ENCODE measurements at regions not wholly inside any gene's neighbourhood (a gene's known extent, or its start where the extent isn't known, plus 50 kb on each side); places are given as distances from the start of the nearest gene placed in this dataset.

- DNase-seq = no peak
These were observed 107.9 kb upstream of the ALDH1B1 start for GRCh38 chr9:38284588-38285051.

GRCh38 chr9:38284039-38284575 lies 108.4 kb upstream of the ALDH1B1 start:
- no peak for DNase-seq

- no peak for DNase-seq
These were observed 109.7 kb upstream of the ALDH1B1 start for GRCh38 chr9:38282756-38283155.

- DNase-seq = no peak
These were observed 110.6 kb upstream of the ALDH1B1 start for GRCh38 chr9:38281917-38282316.

DNA sequence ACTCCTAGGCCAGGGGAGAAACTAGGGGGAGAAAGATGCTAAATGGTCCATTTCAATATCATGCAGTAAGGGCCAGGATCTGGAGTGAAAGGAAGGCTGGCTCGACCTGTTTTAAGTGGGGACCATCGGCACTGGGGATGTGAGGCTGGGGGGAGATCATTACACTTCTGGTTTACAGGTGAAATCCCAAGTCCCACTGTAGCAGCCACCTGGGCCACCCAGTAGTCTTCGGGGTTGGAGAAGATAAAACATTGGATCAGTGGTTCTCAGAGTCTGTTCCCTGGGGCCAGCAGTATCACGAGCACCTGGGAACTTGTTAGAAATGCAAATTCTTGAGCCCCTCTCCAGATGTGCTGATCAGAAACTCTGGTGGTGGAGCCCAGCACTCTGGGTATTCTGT lies 111.3 kb upstream of the ALDH1B1 start:
- no peak for DNase-seq

- DNase-seq = no peak
These were observed 112.2 kb upstream of the ALDH1B1 start for GRCh38 chr9:38280251-38280800.

- no peak for DNase-seq
These were observed 113.4 kb upstream of the ALDH1B1 start for GRCh38 chr9:38278931-38279679.

DNA sequence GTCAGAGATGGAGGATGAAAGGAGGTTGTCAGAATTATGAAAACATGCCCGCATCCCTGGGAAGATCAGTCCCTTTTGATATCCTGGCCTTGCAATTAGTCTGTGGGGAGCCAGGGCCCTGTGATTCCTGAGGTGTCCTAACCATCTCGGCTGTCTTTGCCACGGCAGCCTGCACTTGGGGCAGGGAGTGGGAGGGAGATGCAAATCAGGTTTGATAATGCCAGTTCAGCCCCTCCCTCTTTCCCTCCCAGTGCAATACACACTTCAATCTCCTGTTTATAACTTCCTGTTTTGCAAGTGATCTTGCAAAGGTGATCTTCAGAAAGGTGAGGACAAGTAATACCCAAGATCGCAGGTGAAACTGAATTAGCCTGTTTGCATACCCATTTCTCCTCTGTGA lies 114.0 kb upstream of the ALDH1B1 start:
- DNase-seq = no peak

- no peak for DNase-seq
These were observed 114.8 kb upstream of the ALDH1B1 start for GRCh38 chr9:38277601-38278200.

DNA sequence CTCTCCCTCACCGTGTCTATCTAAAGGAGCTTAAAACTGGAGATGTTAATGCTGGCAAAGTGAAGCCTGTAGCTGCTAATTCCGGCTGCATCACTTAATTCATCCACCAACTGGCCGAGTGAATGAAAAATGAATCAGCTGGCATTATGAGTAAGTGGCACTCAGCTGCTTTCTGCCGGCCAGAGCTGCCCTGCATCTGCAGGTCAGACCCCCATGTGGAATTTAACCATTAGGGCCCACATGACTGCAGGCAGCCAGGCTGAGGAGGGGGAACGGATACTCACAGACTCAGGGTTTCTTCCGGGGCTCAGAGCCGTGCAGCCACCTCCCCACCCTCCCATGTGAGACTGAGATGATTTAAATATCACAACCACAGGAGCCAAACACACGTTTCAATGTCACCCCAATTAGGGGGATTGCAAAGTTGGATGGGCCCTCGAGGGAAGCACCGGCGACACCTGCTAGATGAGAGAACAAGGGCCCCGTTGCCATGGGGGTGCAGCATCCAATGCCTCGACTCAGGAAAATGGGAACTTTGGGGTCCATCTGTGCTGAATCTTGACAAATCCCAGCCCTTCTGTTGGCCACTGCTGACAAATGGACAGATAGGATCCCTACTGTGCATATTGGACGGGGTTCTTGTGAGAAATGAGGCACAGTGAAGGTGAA lies 115.6 kb upstream of the ALDH1B1 start:
- no peak for DNase-seq

- DNase-seq = no peak
These were observed 117.7 kb upstream of the ALDH1B1 start for GRCh38 chr9:38274800-38275199.

GRCh38 chr9:38272710-38273109 lies 119.8 kb upstream of the ALDH1B1 start:
- DNase-seq = no peak

GRCh38 chr9:38271666-38272241 lies 120.7 kb upstream of the ALDH1B1 start:
- no peak for DNase-seq

DNA sequence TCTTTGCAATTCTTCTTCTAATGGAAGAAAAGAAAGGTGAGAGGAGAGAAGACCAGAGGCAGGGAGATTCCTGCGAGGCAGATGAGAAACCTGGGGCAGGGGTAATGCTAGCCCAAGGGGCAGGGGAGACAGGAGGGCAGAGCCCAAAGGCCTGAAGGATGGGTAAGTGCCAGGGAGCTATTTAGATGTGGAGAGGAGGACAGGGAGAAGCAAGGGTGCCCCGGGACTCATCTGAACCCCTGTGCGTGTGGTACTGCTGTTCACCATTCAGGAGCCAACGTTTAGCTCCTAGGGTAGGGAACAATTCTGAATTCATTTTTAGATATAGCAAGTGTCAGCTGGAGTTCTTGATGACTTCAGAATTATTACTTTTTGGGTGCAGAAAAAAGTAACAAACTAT lies 122.7 kb upstream of the ALDH1B1 start:
- no peak for DNase-seq

- DNase-seq = no peak
These were observed 129.0 kb upstream of the ALDH1B1 start for GRCh38 chr9:38263532-38263931.

GRCh38 chr9:38259519-38260218 lies 132.8 kb upstream of the ALDH1B1 start:
- no peak for DNase-seq

GRCh38 chr9:38259056-38259455 lies 133.4 kb upstream of the ALDH1B1 start:
- no peak for DNase-seq

DNA sequence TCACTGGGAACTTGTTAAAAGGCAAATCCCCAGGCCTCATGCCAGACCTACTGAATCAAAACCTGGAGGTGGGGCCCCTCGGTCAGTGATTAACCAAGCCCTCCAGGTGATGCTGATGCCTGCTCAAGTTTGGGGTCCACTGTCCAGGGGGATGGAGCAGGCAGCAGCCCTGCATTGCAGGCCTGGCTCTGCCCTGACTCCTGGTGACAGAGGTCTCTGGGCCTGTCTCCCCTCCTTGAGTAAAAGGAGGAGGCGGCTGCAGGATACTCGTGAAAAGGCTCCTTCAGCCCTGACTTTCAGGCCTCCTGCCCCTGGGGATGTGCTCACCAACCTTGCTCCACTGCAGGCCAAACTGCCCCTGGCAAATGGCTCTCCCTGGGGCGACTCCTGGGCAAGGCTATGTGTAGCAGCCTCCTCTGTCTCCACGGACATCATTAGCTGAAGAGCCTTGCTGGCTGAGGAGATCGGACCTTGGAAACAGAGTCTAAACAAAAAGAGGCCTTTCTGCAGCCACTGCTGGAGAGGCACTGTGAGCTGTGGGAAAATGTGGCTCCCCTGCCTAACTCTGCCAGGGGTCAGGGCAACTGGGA lies 134.8 kb upstream of the ALDH1B1 start:
- DNase-seq = no peak

GRCh38 chr9:38256461-38256860 lies 136.0 kb upstream of the ALDH1B1 start:
- no peak for DNase-seq

GRCh38 chr9:38255599-38255998 lies 136.9 kb upstream of the ALDH1B1 start:
- DNase-seq = no peak

DNA sequence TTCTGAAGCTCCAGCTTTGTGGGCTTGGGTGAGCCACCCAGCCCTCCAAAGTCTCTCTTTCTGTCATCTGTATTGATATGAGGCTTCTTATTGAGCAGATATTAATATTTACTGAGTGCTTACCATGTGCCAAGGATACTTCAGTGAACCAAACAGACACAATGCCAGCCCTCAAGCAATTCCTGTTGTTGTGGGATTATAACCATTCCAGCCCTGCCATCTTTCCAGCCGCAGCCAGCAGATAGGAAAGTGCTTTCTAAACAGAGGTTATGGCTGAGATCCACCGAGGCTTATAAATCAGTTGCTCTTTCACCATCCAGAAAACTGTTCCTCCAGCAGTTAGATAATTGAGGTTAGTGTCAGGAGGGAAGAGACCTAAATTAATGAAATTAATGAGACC lies 137.7 kb upstream of the ALDH1B1 start:
- no peak for DNase-seq

GRCh38 chr9:38254151-38254550 lies 138.4 kb upstream of the ALDH1B1 start:
- no peak for DNase-seq

All from activated CD4-positive, alpha-beta T cell treated with anti-CD3 and anti-CD28 coated beads for 4 hours (primary cell).